Brain pericyte (primary cell): ENCODE measurements at regions not wholly inside any gene's neighbourhood (a gene's known extent, or its start where the extent isn't known, plus 50 kb on each side); places are given as distances from the start of the nearest gene placed in this dataset.
"Not testable (repeated sequence)": the region's sequence is repeated elsewhere in the genome, so short reads cannot be mapped to it uniquely, and the experiment has no call there.

ENCODE experiments used
- DNase-seq: peaks from one replicate; pipeline ENCODE4 v3.0.0-alpha.2; 2012; ENCODE audit warnings: low read depth, low spot score

DNA sequence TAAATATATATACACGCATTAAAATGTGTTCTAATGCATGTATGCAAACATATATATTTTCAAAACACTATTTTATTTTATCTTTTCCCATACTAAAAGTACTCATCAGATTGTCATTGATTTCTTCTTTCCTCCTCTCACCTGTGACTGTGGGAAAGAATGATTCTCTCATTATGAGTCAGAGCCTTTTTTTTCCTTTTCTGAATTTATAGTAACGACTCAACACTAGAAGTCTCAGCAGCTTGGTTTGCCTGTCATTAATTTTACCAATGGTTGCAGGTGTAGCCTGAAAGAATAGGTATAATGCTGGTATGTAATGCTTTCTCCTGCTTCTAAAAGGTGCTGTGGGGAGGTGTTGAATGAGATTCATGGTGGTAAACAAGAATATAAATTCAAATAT lies 328.7 kb downstream of the UTRN start:
- DNase-seq, result no peak

DNA sequence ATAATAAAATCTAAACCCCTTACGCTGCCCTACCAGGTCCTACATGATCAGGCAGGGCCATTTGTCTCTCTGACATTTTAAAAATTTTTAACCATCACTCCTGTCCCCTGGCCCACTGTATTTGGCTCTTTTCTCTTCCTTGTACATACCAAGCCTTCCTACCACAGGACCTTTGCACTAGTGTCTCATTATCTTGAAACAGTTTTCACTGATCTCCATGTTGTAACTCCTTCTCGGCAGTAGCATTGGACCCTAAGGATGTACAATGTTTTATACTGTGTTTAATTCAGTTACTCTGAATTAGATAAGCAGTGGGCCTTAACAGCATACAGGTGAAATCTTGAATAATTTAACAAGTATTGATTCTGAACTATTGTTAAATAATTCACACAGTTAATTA lies 330.7 kb downstream of the UTRN start:
- DNase-seq, result no peak

DNA sequence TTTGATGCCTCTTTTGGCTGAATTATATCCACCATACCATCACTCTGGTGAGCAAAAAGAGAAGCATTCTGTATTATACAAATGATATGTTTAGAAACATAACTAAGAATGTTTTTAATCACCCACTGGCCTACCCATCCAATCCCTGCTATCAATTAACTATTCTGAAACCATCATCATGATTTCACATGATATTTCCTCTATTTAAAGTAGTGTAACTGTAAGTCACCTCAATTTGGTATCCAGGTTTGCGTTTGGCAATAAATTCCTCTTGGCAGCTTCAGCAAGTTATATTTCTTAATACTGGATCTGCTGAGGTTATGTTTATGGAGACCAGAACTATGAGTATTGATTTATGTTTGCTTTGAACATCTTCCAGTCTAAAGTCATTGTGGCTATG lies 332.1 kb downstream of the UTRN start:
- no peak for DNase-seq

DNA sequence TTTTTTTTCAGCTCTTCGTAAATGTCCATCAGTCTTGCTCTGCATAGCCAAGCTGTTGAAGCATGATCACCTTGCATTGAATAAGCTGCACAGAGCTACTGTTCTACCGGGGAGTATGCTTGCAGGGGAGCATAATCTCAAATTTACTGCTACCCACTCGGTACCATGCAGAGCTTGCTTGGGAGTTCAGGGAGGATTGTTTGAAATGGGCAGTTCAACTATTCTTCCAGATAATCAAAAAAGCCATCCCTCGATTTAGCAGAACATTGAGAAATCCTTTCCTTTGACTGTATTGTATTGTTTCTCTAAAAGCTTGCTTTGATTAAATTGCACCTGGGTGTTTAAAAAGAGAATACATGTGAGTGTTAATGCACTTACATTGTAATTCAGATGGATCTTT lies 332.6 kb downstream of the UTRN start:
- DNase-seq, result no peak

DNA sequence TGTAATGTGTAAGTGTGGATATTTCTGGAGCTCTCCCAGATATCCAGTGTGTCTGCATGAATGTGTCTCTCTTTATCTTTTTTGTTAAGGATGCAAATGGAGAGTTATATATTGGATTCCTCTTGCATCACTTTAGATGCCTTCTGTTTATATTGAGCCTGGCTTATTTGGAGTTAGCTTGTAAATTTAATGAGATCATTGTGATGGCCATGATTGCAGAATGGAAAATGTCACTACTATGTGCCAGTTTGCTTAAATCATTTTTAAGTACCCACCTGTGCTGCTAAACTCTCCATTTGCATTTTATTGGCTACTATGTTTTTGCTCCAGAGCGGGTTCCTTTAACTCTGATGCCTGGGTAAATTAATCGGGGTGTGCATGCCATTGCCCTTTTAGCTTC lies 334.8 kb downstream of the UTRN start:
- DNase-seq, result no peak

DNA sequence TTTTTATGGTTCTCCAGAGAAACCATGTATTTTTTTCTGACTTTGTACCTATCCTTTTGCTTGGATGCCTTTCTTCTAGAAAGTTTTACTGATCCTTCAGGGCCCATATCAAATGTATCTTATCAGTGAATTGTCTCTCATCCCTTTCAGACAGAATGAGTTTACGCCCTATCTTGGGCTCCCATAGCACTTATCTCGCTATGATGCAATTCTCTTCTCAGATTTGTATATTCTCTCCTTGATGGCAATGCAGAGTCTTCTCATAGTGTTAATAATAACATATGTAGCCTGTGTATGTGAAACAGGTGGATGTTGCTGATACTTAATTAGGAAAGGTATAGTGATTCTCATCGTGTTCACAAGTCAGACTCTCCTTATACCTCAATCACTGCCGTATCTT lies 336.2 kb downstream of the UTRN start:
- no peak for DNase-seq

DNA sequence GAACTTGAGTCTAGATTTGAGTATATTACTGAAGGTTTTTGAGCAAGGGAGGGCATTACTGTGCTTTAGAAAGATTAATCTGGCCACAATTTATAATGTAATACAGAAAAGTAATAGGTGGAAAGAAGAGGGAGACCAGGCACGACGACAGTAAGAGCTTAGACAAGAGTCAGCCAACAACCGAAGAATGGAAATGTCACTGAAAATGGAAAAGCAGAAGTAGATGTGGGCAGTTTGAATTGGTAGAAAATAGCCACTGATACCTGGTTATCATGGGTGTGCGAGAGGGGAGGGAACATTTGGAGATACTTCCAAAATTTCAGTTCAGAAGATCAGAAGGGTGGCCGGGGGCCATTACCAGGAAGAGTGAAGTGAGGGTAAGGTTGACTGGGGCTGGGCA lies 339.1 kb downstream of the UTRN start:
- no peak for DNase-seq

DNA sequence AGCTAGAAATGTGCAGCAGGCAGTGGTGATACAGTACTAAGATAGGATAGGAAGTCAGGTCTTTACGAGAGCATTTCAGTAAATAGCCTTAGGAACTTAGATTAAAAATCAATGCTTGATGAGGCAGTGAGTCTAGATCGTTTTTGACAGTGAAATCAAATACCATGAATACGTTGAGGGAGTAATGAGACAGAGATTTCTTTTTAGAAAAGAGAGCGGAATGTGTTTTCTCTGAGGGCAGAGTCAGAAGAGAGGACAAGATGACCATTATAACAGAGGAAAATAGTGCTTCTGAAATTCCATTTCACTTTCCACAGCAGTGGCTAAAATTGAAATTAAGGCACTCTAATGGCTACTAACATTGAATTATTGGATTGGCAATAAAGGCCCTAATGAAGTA lies 339.6 kb downstream of the UTRN start:
- no peak for DNase-seq

DNA sequence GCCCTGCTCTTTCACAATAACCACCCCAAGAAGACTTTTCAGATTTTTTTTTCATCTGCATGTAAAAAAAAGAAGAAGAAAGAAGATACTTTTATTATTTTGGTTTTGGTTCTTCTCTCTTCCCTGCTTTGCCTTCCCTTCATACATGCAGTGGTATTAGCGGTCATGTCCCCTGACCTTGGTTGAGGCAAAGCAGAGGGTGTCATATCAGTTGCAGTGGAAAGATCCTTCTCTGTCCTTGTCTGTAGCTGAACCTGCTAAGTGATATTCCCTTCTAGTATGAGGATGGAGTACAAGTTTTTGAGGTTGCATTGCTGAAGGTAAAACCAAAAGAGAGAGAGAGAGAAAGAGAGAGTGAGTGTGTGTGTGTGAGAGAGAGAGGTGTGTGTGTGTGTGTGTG lies 345.7 kb downstream of the UTRN start:
- no peak for DNase-seq

DNA sequence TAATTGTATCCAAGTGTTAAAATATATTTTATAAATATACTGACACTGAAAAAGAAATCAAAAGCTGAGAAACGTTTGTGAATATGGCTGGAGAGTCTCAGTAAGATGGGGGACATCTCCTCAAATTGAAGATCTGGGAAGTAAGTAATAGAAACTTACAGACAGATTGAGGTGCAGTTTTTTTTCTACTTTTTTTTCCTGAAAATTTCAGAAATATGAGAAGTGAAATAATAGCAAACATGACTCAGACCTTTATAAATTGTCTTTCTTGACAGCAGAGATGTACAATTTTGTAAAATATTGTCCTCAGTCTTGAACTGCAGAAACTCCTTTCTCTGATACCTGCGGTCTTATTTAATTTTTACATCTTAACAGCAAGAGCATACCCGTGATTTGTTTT lies 347.1 kb downstream of the UTRN start:
- no peak for DNase-seq

DNA sequence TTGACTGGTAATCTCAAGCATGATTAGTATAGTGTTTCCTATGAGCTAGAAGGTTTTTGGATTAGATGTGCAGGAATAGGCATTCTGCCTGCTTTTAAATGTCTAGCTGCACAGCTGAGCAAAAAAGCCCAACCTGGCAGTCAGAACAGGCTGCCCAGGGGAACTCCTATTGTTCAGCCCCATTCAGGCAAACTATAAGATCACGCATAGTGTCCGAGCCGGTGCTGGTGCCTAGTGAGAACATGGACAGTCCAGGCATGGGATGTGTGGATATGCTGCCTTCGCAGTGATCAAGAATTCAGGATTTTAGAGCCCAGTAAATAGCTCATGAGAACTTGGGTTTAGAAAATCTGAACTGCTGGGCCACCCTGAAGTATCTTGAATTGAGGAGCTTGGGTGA lies 348.8 kb downstream of the UTRN start:
- DNase-seq, result no peak

DNA sequence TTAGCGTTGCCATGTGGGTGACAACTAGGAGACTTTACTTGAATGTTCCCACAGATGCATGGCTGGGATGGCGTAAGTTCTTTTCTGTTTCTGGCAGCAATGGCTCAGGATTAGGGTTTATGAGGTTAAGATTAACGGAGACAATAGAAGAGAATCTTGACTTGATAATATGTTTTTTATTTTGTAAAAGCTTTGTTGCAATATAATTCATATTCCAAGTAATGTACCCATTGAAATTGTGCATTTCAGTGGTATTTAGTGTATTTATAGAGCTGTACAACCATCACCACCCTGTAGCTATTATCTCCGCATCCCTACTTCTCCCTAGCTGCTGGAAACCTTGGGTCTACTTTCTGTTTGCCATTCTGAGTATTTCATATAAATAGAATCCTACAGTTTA lies 349.2 kb downstream of the UTRN start:
- no peak for DNase-seq

DNA sequence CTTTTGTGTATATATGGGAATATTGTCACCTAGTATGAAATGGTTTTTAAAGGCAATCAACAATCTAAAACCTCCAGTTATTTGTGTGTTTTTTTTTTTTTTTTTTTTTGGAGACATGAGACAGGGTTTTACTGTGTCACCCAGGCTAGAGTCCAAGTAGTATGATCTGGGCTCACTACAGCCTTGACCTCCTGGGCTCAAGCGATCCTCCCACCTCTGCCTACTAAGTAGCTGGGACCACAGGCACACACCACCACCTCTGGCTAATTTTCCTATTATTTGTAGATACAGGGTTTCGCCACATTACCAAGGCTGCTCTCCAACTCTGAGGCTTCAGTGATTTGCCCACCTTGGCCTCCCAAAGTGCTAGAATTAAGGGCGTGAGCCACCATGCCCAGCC lies 349.9 kb downstream of the UTRN start:
- DNase-seq, result no peak

DNA sequence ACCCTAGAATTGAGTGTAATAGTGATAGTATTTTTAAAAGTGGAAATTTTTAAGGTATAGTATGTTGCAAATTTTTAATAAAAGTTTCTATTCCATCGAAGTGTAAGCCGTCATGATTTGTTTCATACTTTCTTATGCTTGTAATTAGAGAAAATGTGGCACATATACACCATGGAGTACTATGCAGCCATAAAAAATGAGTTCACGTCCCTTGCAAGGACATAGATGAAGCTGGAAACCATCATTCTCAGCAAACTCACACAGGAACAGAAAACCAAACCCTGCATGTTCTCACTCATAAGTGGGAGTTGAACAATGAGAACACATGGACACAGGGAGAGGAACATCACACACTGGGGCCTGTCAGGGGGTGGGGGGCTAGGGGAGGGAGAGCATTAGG lies 350.9 kb downstream of the UTRN start:
- not testable (repeated sequence) for DNase-seq

DNA sequence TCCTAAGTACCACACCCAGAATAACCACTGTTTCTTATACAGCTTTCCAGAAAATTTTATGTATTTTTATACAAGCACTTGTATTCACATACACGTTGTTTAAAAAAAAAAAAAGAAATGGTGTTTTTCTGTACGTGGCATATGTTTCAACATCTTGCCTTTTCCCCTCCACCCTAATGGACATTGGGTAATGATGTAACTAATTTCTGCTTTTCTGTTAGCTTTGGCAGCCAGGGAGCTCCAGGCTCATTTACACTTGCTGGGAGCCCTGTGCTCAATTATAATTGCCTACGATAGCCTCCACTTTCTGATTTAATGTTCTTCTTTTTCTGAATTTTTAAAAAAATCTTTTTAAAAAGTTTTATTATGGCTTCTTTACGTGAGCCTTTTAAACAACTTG lies 352.4 kb downstream of the UTRN start:
- no peak for DNase-seq

DNA sequence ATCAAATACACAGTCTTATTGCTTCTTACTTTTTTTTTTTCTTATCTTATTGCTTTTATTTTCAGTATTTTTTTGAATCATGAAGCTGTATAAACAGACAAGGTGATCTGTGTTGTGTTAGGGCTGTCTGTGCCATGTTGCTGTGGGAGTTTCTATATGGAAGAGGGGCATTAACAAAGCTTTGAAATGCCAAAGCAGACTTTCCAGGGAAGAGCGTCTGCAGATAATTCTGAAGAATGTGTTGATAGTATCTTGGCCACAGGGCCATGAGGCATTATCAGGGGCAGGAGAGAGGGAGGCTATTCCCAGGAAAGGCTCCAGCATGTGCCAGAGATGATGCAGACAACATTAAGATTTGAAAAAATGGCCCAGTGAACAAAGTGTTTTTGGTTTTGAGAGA lies 354.5 kb downstream of the UTRN start:
- DNase-seq, result no peak

DNA sequence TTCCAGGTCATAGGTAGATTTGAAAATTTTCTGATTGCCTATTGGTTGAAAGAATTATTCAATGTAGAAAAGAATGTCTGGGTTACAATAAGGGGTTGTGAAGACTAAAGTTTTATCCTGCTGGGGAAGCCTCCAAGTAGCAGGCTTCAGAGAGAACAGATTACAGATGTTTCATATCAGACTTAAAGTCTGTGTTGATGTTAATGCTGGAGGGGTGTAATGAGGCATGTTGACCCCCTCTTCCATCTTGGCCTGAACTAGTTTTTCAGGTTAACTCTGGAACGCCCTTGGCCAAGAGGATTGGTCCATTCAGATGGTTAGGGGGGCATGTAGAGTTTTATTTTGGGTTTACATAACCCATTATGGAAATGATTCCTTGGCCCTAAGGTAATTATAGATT lies 356.2 kb downstream of the UTRN start:
- DNase-seq, result no peak

DNA sequence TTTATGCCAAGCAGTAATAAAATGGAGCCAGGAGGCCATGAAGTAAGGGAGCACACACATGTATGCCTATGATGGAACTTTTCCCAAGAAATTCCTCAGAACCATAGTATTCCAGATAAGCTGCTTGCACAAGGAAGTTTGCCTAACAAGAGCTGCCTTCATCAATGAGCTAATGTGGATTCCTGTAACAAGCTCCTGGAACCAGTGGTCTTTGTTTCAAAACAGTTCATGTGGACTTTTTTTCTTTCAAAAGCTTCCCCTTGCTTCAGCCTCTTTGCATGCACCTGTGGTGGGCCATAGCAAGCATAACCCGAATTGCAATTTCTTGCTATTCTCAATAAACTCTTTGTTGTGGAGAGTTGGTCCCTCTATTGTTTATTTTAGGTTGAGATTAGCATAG lies 359.6 kb downstream of the UTRN start:
- no peak for DNase-seq

DNA sequence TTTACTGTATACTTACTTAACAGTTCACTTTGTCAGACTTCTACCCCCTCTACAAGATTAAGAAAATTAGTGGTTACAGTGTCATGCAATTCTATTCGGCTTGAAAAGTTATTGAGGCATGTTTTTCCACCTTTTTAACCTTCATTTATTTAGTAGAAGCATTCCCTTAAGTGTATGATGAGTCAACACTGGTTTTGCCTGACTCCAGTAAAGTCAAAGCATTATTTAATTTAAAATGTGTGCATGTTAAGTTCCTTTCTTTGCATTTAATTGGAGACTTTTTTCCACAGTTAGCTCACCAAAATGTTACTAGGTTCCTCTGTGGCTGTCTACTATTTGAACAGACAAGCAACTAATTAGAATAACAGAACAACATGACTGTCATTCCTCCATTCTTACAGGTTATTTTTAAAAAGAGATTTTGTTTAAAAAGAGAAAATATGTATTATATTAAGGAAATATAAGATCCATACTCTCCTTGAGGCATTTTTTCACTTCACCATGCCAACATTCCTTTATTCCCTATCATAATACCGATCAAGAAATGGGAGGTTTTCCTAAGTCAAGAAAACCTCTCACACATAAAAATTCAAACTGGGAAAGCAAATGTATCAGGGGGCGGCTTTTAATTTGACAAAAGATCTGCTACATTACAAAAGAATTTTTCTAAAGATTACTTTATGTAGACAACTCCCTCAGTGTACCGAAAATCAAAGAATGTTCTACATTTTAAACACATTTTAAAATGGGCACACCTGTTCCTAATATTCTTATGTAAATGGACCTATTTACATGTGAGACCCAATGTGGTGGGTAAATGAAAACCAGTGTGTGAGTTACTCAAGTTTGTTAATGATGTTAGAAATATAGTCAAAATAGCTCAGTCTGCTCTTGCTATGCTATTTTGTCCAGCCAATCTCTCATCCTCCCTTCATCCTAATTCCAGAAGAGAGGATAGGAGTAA lies 361.2 kb downstream of the UTRN start:
- DNase-seq, result no peak

DNA sequence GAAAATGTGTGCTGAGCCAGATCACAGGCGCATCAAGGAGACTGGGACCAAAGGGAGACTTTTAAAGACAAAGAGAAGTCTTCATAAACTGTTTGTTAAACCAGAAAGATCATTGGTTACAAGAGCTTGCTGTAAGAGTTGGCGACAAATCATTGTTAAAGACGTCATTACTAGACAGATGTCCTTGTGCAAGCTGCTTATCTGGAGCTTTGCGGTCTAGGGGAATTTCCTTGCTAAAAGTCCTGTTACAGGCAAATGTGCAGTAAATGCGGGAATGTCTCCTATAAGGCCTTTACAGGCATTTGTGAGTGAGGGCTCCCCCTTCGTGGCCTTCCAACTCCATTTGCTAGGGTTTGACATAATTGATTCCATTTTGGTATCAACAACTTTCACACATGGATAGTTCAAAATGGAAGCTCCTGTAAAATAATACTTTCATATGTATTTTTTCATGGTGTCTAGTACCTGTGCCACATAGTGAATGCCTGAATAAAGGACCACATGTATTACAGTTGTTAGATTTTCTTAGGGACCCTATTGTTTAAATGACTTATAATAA lies 362.4 kb downstream of the UTRN start:
- no peak for DNase-seq

DNA sequence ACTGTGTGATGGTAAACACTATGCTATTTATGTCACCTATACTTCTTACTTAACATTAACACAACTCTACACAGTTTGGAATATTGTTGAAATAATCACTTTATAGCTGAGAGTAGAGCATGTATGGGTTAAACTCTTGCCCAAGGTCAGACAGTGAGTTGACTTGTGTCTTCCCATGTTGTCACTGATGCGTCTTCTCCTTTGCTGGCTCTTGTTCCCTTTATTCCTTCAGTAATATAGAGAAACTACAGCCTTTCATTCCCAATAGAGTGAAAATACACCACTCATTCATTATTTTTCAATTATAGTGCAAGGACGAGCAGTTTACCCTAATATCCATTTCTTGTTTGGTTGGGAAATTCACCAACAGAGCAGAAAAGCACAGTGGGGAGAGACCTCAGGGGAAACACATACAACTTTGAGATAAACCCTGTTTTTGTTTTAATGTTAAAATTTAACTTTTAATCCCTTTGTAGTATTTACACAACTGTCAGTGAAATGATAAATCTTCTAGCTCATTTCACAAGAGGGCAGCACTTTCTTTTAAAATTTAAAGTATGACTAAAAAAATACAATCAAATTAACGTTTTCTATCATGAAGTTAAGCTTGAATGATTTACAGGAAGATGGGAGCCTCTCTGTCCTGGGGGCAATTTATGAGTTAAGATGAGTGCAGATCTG lies 363.0 kb downstream of the UTRN start:
- no peak for DNase-seq

DNA sequence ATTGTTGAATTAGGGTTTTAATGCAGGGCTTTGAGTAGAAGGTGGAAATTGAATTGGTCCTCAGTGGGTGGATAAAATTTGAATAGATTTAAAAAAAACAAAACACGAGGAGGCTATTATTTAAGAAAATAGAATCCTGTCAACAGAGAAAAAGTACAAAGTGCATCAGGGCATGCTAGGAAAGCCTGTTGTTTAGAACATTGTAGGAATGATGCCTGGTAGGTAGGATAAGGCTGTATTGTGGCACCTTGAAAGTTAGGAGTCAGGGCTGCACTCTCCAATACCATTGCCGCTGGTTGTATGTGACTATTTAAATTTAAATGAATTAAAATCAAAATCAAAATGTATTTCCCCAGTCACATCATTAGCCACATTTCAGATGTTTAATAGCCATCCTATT lies 363.9 kb downstream of the UTRN start:
- no peak for DNase-seq

DNA sequence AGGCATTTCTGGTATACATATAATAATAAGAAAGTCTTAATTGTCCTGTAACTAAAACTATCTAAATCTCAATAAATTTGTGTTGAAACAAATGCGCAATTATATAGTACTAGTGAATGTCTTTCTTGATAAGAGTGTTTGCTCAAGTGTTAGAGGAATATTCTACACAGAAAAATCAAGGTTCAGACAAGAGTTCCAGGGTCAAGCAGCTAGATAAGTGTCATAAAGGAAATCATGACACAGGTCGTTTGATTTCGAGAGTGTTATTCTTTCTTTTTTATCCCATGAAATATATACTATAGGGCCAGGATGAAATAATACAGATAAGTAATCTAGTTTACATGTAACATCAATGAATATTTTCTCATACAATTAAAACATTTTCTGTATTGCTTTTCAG lies 366.1 kb downstream of the UTRN start:
- DNase-seq, result no peak
